DND-41 (cell line): ENCODE measurements at regions not wholly inside any gene's neighbourhood (a gene's known extent, or its start where the extent isn't known, plus 50 kb on each side); places are given as distances from the start of the nearest gene placed in this dataset.

Experiments
- EZH2 ChIP-seq: IDR thresholded peaks from 3 replicates; pipeline ENCODE4 v1.6.1; 2012; ENCODE audit warnings: borderline replicate concordance, low read depth, mild to moderate bottlenecking, moderate library complexity, low read length, inconsistent platforms; ENCODE audit not compliant: severe bottlenecking
- TF ChIP-seq, protein P1 (sequence below): IDR thresholded peaks from 2 replicates; pipeline ENCODE4 v1.5.1; 2012; ENCODE audit warnings: borderline replicate concordance, low read length, moderate library complexity, mild to moderate bottlenecking; ENCODE audit not compliant: poor library complexity, severe bottlenecking; ENCODE audit errors: extremely low read depth

GRCh38 chr2:67240507-67240906, 156.6 kb upstream of the ETAA1 start:
- TF ChIP-seq, protein P1, sequence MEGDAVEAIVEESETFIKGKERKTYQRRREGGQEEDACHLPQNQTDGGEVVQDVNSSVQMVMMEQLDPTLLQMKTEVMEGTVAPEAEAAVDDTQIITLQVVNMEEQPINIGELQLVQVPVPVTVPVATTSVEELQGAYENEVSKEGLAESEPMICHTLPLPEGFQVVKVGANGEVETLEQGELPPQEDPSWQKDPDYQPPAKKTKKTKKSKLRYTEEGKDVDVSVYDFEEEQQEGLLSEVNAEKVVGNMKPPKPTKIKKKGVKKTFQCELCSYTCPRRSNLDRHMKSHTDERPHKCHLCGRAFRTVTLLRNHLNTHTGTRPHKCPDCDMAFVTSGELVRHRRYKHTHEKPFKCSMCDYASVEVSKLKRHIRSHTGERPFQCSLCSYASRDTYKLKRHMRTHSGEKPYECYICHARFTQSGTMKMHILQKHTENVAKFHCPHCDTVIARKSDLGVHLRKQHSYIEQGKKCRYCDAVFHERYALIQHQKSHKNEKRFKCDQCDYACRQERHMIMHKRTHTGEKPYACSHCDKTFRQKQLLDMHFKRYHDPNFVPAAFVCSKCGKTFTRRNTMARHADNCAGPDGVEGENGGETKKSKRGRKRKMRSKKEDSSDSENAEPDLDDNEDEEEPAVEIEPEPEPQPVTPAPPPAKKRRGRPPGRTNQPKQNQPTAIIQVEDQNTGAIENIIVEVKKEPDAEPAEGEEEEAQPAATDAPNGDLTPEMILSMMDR: no peak
- no peak for TF ChIP-seq EZH2
